NCI-H345 (cell line): ENCODE measurements at regions not wholly inside any gene's neighbourhood (a gene's known extent, or its start where the extent isn't known, plus 50 kb on each side); places are given as distances from the start of the nearest gene placed in this dataset.

Experiments used
- DNase-seq: peaks from one replicate; lab custom pipeline; 2025; lab: John Stamatoyannopoulos, UW

DNA sequence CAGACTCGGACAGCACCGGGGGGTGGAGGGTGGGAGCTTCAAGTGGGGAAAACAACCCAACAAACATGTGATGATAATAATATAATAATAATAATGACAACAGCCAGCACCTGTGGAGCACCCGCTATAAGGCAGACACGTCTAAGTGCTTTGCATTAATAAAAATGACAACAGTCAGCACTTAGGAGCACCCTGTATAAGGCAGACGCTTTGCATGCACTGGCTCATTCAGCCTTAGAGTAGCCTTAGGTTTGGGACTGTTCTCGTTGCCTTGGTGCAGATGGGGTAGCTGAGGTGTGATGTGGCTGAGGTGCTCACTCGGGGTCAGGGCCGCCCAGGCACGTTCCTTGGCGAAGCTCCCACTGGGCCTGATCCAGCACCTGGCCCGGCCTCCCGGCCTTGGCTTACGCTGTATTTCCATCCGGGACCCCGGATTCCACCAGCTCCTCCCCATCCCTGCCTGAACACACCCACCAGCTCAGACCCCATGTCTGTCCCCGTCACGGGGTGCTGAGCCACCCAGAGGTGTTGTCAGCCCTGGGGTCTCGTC is 144.0 kb upstream of the CIBAR2 start:
- DNase-seq, result no peak

DNA sequence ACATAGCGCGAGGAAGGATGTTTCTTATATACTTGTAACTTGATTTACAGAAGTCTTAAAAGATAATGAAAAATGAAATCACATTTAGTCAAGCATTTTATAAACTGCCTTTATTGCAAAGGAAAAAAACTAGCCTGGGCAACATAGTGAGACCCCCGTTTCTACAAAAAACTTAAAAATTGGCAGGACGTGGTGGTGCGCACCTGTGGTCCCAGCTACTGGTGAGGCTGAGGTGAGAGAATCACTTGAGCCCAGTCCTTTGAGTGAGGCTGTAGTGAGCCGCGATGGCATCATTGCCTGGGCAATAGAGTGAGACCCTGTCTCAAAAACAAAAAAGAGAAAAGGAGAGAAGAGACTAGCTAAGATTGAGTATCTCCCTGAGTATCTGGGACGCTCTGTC is 145.2 kb upstream of the CIBAR2 start:
- DNase-seq, result no peak

DNA sequence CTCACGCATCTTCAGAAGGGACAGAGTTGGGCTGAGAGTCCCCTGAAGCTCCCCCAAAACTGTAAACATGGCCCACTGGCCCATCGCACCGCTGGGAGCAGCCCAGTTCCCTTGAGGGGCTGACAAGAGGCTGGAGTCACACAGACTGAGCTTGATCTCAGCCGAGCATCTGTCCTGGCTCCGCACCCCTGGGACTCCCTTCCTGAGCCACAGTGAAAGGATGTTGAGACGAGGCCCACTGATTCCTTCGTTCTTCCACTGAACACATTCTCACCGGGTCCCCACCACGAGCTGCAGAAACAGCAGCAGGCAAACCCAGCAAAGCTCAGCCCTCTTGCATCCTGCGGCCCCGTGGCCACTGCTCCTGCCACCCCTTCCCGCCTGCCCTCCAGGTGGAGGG is 145.9 kb upstream of the CIBAR2 start:
- no peak for DNase-seq

DNA sequence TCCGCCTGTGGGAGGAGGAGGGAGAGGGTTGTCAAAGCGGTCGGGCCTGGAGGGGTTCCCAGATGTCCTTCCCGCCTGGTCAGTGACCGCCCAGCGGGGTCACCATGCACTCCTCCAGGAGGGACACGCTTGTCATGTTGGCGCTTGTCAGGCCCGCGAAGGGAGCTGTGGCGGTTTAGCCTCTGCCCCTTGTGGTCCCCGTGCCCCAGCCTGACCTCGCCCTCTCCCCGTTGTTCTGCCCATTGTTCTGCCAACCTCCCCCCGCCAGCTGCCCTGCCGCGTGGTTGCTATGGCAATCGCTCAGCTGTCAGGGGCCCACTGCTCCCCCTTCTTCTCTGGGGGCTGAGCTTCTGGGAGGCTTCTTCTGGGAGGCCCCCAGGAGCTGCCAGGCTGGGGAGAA is 146.4 kb upstream of the CIBAR2 start:
- DNase-seq, result no peak

DNA sequence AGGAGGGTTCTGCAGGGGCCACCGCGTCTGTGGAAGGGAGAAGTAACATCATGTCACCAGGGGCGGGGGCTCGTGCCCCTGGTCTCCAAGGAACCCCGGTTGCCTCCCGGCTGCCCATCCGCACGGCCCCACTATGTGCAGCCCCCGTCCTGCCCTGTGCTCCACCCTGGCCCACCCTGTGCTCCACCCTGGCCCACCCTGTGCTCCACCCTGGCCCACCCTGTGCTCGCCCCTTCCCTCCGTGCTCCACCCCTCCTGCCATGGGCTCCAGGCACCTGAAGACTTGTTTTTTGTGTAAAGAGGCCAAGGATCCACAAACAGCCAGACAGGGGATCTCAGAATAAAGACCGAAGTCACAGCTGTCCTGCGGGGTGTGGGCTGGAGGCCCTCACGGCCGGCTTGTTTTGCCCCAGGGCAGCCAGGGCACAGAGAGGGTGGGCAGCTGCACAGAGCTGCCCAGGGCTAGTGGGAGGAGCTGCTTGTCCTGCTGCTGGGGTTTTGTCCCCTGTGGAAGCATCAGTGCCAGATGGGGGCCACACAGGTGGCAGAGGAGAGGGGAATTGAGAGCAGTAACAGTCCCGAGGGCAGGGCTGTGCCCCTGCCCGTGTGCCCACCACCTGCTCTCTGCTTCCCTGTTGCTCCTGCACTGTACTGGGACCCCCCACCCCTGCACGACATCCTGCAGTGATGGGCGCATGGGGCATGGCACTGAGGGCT is 147.0 kb upstream of the CIBAR2 start:
- no peak for DNase-seq

DNA sequence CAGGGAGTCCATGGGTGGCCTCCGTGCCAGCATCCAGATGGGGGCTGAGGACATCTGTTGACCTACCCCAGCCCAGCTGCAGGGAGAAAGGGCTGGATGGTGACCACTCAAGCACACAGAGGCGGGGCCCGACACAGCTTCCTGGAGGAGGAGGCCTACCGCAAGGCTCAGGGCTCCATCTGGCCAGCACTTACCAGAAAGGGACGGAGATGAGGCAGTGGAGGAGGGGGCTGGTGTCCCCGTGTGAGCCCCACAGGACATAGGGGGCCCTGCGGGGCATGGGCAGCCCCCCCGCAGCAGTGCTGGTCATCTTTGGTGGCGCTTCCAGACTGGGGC is 147.5 kb upstream of the CIBAR2 start:
- DNase-seq, result no peak

DNA sequence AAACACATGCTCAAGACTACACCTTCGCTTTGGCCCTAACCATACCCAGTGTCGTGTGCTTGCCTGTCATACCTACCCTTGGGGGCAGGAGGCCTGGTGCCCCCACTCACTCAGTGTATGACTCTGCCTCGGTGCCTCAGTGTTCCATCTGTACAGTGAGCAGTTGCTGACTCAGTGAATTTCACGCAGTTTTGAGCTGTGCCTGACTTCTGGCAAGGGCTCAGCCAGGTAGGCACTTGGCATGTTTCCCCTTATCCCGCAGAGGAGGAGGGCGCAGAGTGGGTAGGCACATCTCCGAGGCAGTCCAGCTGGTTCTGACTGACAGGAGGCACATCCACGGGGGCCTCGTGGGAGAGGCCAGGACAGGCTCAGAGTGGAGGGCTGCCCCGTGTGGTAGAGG is 148.9 kb upstream of the CIBAR2 start:
- DNase-seq, result no peak

DNA sequence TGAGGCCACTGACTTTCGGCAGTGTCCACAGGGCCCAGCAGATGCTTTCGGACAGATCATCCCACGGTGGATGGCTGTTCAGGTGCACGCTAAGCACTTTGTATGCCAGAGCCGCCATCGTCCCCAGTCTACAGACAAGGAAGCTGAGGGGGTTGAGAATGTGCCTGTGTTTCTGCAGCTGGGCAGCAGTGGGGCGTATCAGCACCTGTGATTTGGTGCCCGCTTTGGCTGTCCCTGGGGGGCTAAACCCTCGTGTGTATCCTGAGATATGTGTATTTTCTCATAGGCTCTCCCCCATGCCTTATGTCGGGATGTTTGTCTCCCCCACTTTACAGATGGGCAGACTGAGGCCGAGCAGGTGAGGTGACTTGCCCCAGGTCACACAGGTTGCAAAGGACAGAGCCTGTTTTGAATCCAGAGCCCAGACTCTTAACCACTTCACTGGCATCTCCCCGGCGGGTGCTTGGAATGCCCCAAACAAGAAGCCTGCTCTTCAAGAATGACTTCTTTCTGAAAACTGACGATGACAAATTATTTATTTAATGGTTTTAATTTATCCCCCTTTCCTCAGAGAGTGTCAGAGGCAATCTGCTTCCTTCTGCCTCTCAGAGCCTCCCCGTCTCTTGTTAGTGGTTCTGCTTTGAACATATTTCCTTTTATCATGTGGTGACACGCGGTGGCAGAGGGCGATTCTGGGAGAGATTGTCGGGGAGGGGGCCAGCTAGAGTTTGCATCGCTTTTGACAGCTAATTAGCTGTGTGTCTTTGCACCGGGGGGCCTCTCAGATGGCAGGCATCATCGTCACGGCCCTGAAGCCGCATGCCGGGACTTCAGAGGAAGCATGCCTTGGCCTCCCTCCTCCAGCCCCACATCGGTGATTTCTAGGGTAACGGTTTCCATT is 149.6 kb upstream of the CIBAR2 start:
- no peak for DNase-seq

DNA sequence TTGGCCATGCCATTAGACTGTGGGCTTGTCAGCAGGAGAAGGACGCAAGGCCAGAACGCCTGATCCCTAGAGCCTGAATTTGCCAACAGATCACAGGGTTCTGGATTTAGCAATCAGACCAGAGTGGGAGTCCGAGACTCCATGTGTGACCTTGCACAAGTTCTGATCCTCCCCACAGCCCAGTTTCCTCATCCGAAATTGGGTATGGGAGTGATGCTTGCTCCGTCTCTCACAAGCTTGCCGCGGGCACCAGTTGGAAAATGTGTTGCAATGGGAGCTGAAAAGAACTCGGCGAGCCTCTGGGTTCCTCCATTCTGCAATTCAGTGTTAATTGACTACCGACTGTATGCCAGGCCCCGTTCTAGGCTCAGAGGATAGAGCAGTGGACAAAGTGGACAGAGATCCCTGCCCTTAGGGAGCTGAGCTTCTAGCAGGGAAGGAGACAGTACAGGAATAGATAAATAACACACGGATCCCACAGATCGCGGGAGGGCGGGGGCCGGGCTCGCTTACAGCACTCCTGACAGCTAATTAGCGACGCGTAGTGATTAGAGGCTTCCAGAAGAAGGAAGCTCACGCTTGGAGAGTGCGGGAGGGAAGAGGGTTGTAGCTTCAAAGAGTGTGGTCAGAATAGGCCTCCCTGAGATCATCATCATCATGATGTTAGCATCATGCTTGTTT is 150.4 kb upstream of the CIBAR2 start:
- no peak for DNase-seq

DNA sequence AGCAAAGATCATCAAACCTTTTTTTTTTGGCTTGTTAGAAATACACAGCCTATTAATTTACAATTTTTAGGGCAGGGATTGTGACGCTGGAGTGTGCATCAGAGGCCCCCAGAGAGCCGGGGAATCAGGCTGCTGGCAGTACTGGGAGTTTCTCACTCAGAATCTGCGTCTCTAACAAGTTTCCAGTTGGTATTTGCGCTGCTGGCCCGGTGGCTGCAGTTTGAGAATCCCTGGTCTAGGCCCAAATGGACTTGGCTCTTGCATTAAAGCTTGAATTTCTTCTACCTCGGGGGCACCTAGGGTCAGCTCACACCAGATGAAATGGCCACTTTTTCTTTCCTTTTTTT is 150.9 kb upstream of the CIBAR2 start:
- no peak for DNase-seq

DNA sequence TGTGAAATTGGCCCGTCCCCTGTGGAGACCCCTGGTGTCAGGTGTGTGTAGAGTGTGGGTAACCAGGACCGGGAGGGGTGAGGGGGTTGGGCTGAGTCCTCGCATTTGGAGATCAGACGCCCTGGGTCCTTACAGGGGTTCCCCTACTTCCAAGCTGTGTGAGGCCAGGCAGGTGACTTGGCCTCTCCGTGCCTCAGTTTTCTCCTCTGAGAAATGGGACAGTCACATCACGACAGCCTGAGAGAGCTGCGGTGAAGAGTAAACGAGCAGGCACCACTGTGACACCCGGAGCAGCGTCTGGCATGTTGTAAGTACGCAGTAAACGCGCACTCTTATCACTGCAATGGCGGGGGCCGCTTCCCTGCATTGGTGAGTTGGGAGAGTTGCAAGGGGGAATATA is 152.5 kb upstream of the CIBAR2 start:
- no peak for DNase-seq

DNA sequence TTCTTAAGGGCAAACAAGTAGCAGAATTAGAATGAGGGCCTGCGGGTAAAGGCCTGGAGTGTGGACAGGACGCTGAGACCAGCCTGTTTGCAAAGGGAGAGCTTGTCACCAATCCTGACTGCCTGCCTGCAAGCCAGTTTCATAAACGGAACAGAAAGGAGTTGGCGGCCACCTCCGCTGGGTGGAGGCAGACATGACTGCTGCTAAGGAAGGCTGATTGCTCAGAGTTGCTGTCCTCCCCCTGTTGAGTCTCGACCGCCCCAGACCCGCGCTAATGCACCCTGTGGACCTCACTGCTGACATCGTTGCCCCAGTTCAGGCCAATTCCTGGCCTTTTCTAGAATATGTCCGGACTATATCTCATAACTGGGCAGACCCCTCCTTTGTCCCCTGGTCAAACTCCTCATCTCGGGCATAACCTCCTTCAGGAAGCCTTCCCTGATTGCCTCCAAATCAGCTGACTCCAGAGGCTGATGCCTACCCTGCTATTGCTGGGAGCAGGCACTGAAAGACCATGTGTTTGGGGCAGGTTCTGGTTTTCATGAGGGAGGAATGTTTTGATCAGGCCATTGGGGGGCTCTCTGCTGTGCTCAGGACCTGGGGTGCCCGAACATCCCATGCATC is 153.0 kb upstream of the CIBAR2 start:
- DNase-seq, result no peak

DNA sequence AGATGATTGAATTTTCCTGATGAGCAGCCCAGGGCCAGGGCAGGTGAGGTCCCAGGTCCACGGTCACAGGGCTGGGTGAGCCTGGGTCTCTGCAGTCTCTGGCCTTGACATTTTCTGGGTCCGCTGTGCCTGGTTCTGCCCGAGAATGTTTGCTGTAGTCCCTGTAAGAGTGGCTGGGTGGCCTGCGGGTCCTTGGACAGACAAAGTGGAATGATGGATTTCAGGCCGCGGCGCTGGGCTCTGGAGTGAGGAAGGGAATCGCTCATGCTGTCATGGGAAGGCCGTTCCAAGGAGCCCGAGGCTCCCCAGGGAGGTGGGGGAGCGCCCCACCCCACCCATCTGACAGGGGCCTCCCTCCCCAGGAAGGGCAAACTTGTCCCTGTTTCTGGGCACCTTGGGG is 153.5 kb upstream of the CIBAR2 start:
- no peak for DNase-seq

DNA sequence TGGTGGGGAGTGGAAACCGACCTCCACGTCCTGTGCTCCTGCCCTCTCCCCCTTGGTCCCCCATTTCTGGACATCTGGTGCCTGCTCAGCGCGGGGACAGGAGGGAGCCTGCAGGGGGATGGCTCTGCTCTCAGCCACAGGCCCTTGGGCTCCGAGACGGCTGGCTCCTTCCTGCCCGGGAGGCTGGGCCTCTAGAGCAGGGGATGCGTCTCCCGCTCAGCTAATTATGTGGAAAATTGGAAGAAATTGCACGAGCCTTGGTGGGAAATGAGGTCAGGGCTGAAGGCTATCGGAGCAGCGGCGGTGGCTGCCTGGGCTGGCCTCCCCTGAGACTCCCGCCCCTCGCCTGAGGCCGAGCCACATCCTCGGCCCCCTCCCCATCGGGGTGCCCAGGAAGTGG is 154.6 kb upstream of the CIBAR2 start:
- no peak for DNase-seq

DNA sequence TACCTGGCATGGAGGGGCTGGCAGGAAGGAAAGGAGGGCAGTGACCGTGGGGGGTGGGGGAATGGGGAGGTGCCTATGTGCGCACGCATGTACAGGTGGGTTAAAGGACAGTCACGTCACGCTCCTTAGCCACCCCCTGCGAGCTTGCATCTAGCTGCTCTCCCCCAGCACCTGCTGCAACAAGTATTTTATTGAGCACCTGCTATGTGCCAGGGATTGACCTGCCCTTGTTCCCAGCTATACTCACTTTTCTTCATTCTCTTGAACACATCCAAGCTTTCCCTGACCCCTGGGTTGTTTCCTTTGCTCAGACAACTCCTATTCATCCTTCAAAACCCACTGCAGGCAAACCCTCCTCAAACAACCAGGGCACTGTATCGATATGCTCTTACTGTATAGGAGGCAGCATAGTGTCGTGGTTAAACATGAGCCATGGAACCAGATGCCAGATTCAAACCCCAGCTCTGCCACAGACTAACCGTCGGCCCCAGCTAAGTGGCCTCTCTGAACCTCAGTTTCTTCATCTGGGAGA is 155.2 kb upstream of the CIBAR2 start:
- no peak for DNase-seq

DNA sequence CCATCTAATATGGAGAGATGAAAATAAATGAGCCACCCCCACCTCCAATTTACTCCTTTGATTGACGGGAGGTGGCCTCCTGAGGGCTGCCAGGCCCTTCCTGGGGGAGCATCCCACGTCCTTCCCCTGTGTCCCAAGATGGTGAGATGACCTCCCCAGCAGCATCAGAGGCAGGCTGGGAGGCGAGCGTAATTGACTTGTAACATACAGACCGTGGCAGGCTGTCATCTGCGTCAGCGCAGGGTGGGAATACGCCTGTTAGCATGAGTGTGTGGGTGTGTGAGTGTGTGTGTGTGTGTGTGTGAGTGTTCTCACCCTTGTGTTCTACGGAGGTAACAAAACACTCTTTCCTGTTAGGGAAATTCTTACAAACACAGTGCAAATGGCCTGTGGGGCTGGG is 156.9 kb upstream of the CIBAR2 start:
- no peak for DNase-seq

DNA sequence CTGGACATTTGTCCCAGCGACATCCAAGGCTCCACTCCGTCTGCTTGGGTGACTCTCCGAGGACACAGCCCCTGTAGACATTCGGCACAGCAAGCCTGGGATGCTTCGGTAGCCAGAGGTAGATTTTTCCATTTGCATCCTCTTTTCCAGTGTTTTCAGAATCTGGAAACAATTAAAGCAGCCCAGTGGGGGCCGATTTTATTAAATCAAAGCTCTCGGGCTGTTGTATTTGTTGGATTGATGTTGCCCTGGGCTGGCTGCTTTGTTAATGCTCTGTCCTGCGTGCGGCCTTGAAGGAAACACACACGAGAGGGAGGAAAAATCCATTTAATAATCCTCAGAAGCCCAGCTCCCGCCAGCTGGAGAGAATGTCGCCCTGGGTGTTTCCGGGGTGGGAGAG is 158.1 kb upstream of the CIBAR2 start:
- DNase-seq, result no peak

DNA sequence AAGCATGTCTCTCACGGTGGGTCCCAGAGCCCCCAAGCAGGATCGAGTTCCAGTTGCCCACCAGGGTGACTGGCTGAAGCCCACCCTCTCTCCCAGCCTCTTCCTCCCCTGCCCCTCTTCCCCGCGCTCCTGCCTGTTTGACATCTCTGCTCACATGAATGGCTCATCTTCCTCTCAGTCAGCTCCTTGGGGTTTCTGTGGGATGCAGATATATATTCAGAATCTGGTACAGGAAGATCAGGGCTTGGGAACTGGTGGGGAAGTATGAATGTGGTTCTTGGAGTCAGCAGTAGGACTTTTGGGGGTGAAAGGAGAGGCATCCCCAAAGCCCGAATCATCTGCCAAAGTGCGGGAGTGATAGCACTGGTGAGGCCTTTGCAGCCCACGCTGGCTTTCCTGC is 158.9 kb upstream of the CIBAR2 start:
- no peak for DNase-seq

DNA sequence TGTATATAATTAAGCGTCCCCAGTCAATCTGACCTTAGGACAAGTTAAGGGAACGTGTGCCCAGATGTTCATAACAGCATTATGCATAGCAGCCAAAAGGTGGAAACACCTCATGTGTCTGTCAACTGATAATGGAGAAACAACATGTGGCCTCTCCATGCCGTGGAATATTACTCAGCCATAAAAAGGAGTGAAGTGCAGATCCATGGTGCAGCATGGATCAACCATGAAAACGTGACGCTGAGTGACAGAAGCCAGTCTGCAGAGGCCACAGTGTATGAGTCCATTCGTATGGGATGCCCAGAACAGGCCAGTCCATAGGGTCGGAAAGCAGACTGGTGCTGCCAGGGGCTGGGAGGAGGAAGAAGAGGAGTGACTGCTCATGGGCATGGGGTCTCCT is 161.0 kb upstream of the CIBAR2 start:
- no peak for DNase-seq

DNA sequence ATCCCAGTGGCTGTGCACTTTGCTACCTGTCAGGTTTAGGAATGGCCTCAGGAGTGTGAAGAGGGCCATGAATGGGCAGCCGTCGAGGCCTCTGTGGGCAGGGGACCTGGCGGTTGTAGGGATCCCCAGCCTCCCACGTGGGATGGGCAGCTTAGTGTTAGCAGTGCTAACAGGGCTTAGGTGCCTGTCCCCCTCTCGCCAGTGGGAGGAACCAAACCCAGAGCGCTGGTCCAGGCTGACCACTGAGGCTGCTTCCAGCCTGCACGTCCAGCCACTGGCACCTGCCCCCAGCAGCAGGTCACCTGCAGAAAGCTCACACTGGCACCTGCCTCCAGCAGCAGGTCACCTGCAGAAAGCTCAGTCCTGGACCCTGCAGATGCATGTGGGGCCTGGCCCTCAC is 162.2 kb upstream of the CIBAR2 start:
- no peak for DNase-seq

DNA sequence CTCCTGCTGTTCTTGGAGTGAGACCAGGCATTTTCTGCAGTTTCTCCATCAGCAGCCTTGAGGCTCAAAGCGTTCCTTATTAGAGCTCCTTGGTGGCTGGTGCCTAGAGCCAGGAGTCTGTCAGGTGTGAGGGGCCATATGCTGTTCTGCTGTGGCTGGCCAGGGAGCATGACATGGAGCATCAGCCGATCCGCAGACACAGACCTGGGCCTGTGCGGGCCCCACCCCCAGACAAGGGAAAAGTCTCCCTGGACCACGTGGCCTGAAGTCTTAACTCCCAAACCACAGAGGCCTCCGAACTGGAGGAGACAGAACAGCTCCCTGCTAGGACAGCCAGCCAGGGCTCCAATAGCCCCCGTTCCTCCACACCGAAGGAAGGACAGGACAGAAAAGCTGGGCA is 162.7 kb upstream of the CIBAR2 start:
- DNase-seq, result no peak

DNA sequence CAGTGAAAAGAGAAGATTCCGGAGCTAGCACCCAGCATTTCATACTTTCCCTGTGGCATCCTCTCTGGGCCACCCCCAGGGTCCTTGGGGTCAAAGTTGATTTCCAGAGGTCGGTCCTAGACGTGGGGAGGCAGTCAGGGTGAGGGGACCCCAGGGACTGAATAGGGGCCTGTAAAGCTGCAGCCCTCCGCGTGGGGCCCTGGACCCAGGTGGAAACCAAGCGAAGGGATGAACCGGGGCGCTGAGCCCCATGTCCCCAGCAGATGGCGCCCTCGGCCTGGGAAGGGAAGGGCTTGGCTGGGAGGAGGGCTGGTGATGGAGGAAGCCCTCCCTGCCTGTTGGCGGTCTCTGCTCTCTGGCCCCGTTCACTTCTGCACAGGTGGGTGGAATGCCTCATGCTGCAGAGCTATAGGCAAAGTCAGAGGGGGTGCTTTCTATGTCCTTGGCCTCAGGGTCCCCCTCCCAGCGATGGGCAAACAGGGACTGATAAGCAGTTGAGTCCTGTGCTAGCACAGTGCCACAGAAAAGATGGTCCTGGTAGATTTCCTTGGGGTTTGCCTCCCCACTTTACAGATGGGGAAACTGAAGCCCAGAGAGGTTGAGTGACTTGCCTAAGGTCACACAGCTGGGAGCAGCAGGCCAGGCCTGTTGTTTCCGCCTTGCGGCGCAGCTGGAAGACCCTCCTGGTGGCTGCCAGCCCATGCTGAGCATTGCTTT is 163.4 kb upstream of the CIBAR2 start:
- peak; percentile 53 for DNase-seq
